Stimulated activated naive CD8-positive, alpha-beta T cell treated with anti-CD3 and anti-CD28 coated beads, Interleukin-15, Interleukin-2, amounts not matched to agents 100 U/mL and 50 U/mL, for 24 hours (primary cell): ENCODE measurements at regions not wholly inside any gene's neighbourhood (a gene's known extent, or its start where the extent isn't known, plus 50 kb on each side); places are given as distances from the start of the nearest gene placed in this dataset.

ENCODE experiments used
- ATAC-seq: fragments of 150-1000 bp; cut with Tn5 transposase; one replicate; pipeline ENCODE4 v1.10.0; 2021
- DNase-seq: peaks from one replicate; pipeline ENCODE4 v3.0.0; 2021

GRCh38 chr3:22476976-22477375 lies 726.0 kb upstream of the ZNF385D start:
- ATAC-seq = no peak

DNA sequence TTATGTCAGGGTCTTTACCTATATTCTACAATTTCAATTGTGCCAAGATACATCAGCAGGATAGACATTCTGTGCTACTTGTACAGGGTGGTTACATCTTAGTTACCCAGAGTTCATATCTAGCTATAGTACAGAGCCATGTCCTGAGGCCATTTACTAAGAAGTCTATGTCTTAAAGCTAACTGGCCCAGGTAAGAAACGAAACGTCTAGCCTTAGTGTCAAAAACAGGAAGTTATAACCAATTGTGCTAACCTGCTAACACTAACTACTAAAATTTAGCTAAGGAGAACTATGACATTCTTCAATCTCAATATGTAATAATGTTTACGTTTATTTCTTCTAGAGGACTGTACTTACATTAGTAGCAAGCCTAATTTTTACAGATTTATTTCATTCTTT lies 717.2 kb upstream of the UBE2E2 start:
- DNase-seq (no peak), ATAC-seq (no peak)

More at GRCh38 chr3:22476976-22477375, 726.0 kb upstream of the ZNF385D start:
- DNase-seq = no peak

DNA sequence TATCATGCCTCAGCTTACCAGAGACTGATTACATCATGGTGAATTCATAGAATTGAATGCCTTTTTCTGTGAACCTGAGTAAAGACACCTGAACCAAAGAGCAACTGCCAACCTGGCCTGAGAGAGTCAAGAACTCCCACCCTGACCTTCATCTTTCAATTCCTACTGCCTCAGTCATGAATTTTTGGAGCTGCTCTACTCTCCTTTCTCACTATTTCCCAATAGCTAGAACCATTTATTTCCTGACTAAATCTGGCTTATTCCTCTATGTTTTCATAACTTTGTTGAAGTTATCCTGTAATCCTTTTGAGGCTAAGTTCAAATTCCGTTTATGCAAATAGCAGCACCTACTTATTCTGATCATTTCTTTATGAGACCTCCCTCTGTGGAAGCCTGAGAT lies 712.4 kb upstream of the UBE2E2 start:
- DNase-seq (no peak), ATAC-seq (no peak)

GRCh38 chr3:22491344-22491743 lies 711.8 kb upstream of the UBE2E2 start:
- no peak for ATAC-seq
- DNase-seq = no peak

- DNase-seq = no peak
- ATAC-seq = no peak
Observed at GRCh38 chr3:22492342-22492741, 710.8 kb upstream of the UBE2E2 start.

GRCh38 chr3:22495241-22495640 lies 707.9 kb upstream of the UBE2E2 start:
- DNase-seq (no peak), ATAC-seq (no peak)

DNA sequence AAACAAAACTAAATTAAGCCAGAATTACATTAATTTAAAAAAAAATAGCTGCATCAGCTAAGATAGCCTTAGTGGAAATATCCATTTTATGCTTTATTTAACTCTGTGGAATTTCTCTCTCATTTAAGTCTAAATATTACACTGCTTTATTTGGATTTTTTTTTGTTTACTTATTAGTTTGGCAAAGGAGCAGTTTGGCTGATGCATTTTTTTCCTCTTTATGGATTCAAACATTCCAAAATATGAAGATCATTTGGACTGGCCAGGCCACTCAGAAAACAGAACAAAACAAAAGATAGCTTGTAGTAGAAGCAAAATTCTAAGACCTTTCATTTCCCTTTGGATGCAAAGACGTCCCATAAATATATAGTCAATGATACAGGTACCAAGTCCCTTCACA lies 707.3 kb upstream of the UBE2E2 start:
- DNase-seq (no peak), ATAC-seq (no peak)

GRCh38 chr3:22496641-22497040 lies 706.5 kb upstream of the UBE2E2 start:
- no peak for ATAC-seq
- no peak for DNase-seq

GRCh38 chr3:22506871-22507270 lies 696.3 kb upstream of the UBE2E2 start:
- DNase-seq = no peak

GRCh38 chr3:22507709-22508108 lies 695.4 kb upstream of the UBE2E2 start:
- no peak for ATAC-seq
- no peak for DNase-seq

More at GRCh38 chr3:22506871-22507270, 696.3 kb upstream of the UBE2E2 start:
- no peak for ATAC-seq

- ATAC-seq = no peak
Observed at GRCh38 chr3:22523925-22524324, 679.2 kb upstream of the UBE2E2 start.

GRCh38 chr3:22526266-22526837 lies 676.8 kb upstream of the UBE2E2 start:
- ATAC-seq = no peak
- no peak for DNase-seq

More at GRCh38 chr3:22523925-22524324, 679.2 kb upstream of the UBE2E2 start:
- no peak for DNase-seq

GRCh38 chr3:22536541-22536940 lies 666.6 kb upstream of the UBE2E2 start:
- DNase-seq = no peak

DNA sequence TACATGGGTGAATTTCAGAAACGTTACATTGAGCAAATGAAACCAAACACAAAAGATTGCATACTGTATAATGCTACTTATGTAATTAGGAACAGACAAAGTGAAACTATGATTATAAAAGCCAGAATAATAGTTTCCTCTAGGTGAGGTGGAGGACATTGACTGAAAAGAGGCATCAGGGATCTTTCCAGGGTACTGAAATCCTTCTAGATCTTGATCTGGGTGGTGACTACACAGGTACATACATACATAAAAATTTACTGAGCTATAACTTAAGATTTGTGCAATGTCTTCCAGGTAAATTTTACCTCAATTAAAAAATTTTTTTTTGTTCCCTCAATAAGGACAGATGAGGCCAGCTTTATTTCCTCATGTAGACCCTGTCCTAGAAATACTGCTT lies 665.6 kb upstream of the UBE2E2 start:
- ATAC-seq (no peak), DNase-seq (no peak)

More at GRCh38 chr3:22536541-22536940, 666.6 kb upstream of the UBE2E2 start:
- no peak for ATAC-seq

DNA sequence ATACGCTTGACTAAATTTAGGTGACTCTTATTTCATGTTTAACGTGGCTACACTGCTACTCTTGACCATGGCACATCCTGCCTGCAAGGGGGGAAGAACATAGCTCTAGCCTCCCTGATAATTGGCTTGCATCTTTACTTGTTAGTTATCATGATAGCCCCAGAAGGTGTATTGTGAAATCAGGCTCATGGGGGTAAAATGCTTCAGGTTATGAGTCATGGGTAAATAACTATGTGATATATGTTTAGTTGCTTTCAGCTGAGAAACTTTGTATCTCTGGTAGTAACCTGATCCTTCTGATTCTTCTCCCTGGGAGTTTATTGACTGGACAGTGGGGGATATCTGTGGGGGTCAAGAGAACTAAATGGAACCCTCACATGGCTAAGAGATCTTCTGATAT lies 660.8 kb upstream of the UBE2E2 start:
- no peak for ATAC-seq
- no peak for DNase-seq

DNA sequence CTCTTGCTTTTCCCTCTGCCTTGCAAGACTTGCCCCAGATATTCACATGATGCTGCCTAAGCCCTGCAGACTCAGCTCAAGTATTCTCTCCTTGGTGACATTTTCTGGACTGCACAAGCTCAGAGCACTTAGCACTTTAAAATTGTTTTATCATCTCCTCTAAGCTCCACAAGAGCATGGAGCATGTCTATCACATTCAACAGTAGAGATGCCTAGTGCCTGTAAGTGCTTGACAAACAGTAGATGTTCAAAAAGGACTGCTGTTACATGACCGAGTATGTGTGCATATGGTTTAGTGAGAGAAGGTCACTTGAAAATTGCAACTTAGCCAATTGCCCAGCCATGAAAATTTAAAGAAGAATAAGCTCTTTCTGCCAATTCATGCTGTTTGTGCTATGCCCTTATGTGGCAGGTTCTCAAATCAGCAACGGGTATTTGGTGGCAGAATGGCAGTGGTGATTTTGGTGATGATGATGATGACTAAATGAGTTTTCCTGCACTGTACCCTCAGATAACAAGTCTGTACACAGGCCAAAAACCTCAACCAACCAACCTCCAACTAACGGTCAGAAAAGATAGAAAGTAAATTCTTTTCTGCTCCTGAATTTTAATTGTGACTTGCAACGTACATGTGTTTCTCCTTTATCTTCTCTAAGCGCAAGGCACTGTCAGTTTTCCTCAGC lies 647.2 kb upstream of the UBE2E2 start:
- ATAC-seq = no peak
- no peak for DNase-seq

DNA sequence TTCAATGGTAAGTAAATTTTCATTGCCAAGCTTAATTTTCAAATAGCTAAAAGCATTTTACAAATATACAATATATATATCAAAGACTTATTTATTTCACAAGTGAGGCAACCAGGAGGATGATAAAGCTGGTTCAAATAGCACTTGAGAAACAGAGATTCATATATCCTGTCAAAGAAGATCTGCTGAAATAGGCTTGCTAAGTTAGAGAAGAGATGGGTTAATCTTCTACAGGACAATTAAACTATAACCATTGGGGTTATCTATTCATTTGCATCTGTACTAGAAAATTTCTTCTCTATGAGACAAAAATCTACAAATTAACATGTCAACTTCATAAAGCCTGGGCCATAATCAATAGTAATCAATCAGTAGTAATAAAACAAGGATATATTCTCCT lies 637.7 kb upstream of the UBE2E2 start:
- ATAC-seq (no peak), DNase-seq (no peak)

GRCh38 chr3:22568285-22568684 lies 634.8 kb upstream of the UBE2E2 start:
- ATAC-seq = no peak
- no peak for DNase-seq

- ATAC-seq (no peak), DNase-seq (no peak)
Observed at GRCh38 chr3:22569570-22569969, 633.6 kb upstream of the UBE2E2 start.

DNA sequence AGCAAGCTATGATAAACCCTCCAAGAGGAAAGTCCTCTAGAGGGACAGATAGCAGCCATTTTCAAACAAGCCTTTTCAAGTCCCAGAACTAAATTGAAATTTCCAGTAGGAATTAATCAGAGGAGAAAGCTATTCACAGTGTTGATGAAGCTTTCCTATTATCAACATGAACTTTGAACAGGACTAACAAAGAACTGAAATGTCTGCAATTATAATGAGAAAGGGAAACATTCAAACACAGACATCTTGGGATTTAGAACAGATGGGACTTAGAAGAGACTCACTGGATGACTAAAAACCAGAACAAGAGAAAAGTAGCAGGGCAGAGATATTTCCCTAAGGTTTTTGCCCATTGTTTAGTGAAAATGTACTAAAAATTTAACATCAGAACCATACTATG lies 622.1 kb upstream of the UBE2E2 start:
- DNase-seq (no peak), ATAC-seq (no peak)

DNA sequence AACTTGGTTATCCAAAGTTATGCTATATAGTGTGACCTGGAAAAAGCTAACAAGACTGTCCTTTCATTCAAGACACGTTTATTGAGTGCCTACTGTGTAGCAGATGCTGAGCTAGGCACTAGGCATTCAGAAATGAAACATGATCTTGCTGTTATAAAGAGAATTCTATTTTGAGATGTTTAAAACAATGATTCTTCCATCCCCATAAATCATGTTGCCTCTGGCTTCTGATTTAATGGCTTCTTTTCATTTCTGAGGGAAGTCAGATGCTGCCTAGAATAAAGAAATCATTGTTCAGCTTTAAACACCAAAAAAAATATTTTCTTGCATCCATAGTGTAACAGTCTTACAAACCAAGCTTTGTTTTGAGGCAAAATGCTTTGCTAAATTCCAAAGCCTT lies 620.9 kb upstream of the UBE2E2 start:
- ATAC-seq = no peak

DNA sequence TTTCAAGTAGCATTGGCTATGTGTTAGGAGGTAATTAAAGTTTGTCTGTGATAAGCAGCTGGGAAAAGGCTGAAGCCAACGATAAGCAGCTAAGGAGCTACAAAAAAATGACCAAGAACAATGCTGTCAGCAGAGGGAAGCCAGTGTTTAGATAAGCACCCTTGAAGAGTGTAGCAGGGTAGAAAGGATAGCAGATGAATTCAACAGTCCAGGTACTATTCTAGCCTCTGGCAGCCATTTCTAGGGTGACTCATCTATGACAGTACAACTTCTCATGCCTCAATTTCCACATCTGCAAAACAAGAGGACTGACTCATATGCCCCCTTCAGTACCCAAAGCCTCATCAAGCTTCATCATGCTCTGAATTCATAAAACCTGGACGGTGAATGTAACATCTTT lies 617.6 kb upstream of the UBE2E2 start:
- peak; percentile 73 for ATAC-seq
- DNase-seq = no peak

More for the DNA sequence above, 620.9 kb upstream of the UBE2E2 start:
- DNase-seq = no peak

DNA sequence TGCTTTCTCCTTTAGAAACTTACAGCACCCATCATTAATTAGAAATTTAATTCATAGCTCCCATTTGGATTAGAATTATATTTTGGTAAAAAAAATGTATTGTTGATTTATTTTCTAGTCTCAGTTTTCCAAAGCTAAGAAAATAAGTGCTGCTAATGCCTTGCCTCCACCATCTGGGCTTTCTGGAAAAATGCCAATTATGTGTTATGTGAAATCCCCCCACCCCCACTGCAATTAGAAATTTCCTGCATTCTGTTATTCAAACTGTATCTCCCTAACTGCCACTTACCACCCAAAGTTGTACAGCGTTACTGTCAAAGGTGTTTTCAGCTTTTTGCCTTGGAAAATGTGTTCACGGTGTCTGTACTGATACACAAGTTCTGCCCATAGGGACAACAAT lies 617.2 kb upstream of the UBE2E2 start:
- no peak for ATAC-seq
- no peak for DNase-seq

DNA sequence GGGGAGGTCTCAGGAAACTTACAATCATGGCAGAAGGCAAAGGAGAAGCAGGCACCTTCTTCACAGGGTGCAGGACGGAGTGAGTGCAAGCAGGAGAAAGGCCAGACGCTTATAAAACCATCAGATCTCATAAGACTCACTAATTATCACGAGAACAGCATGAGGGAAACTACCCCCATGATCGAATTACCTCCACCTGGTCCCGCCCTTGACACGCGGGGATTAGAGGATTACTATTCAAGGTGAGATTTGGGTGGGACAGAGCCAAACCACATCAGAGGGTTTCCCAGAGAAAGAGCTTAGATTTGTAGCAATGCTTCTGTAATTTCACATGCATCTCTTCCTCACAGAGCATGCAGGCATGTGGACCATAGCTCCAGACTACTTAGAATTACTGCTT lies 615.7 kb upstream of the UBE2E2 start:
- DNase-seq (no peak), ATAC-seq (no peak)
